Mesendoderm (in vitro differentiated cells): ENCODE measurements at regions not wholly inside any gene's neighbourhood (a gene's known extent, or its start where the extent isn't known, plus 50 kb on each side); places are given as distances from the start of the nearest gene placed in this dataset.

Experiments
- DNase-seq: peaks from one replicate; pipeline ENCODE4 v3.0.0; 2013
- H2AK5ac ChIP-seq: 2 replicates; pipeline ENCODE4 v1.6.1; 2013; ENCODE audit warnings: low read length, inconsistent platforms
- H2BK120ac ChIP-seq: 2 replicates; pipeline ENCODE4 v1.6.1; 2013; ENCODE audit warnings: low read depth, mild to moderate bottlenecking, low read length, moderate library complexity, mixed read lengths
- H2BK15ac ChIP-seq: replicated peaks from 2 replicates; pipeline ENCODE4 v1.6.1; 2013; ENCODE audit warnings: low read depth, mild to moderate bottlenecking, moderate library complexity
- H2BK5ac ChIP-seq: 2 replicates; pipeline ENCODE4 v1.6.1; 2013; ENCODE audit warnings: low read length, inconsistent platforms
- H3K18ac ChIP-seq: 2 replicates; pipeline ENCODE4 v1.6.1; 2013; ENCODE audit warnings: mild to moderate bottlenecking, low read length, mixed read lengths
- H3K23ac ChIP-seq: one replicate; pipeline ENCODE4 v1.6.1; 2013; ENCODE audit warnings: low read length
- H3K27ac ChIP-seq: 2 replicates; pipeline ENCODE4 v1.5.1; 2013; ENCODE audit warnings: low read depth, mild to moderate bottlenecking, inconsistent platforms, low read length, moderate library complexity
- H3K27me3 ChIP-seq: 2 replicates; pipeline ENCODE4 v1.6.1; 2013; ENCODE audit warnings: low read length, control low read depth, mild to moderate bottlenecking, inconsistent platforms; ENCODE audit not compliant: insufficient read depth, poor library complexity
- H3K36me3 ChIP-seq: 2 replicates; pipeline ENCODE4 v1.6.1; 2013; ENCODE audit warnings: low read length, inconsistent platforms; ENCODE audit not compliant: control insufficient read depth, insufficient read depth
- H3K4ac ChIP-seq: one replicate; pipeline ENCODE4 v1.6.1; 2013; ENCODE audit warnings: low read depth, mild to moderate bottlenecking, low read length, moderate library complexity
- H3K4me1 ChIP-seq: 2 replicates; pipeline ENCODE4 v1.6.1; 2013; ENCODE audit warnings: low read depth, low read length, inconsistent platforms; ENCODE audit not compliant: control insufficient read depth
- H3K4me2 ChIP-seq: 2 replicates; pipeline ENCODE4 v1.6.1; 2013; ENCODE audit warnings: low read length
- H3K4me3 ChIP-seq: 2 replicates; pipeline ENCODE4 v1.5.1; 2013; ENCODE audit warnings: mild to moderate bottlenecking, low read length
- H3K56ac ChIP-seq: one replicate; pipeline ENCODE4 v1.6.1; 2013; ENCODE audit warnings: low read length
- H3K79me1 ChIP-seq: 2 replicates; pipeline ENCODE4 v1.6.1; 2013; ENCODE audit warnings: low read length, inconsistent platforms
- H3K79me2 ChIP-seq: 2 replicates; pipeline ENCODE4 v1.6.1; 2013; ENCODE audit warnings: mild to moderate bottlenecking, low read length; ENCODE audit not compliant: control insufficient read depth, insufficient read depth
- H3K9ac ChIP-seq: 2 replicates; pipeline ENCODE4 v1.6.1; 2013; ENCODE audit warnings: low read length, inconsistent platforms
- H4K5ac ChIP-seq: one replicate; pipeline ENCODE4 v1.6.1; 2013; ENCODE audit warnings: low read length
- H4K8ac ChIP-seq: one replicate; pipeline ENCODE4 v1.6.1; 2013; ENCODE audit warnings: low read depth, mild to moderate bottlenecking, control low read depth, low read length, moderate library complexity
- WGBS: extraction: QIAGEN DNeasy Blood & Tissue Kit; methylation state at CpG from one replicate; pipeline ENCODE4 v1.1.7; 2013; ENCODE audit warnings: low lambda C conversion rate, missing lambda C conversion rate; ENCODE audit not compliant: insufficient coverage; ENCODE audit errors: extremely low coverage; 5-methylcytosine and 5-hydroxymethylcytosine counted together

GRCh38 chr5:56310711-56311204, 77.6 kb upstream of the ANKRD55 start:
- no peak overlapping the region for H4K8ac ChIP-seq
- no peak overlapping the region for H2BK5ac ChIP-seq
- H3K56ac ChIP-seq, result no peak overlapping the region
- H3K4me2 ChIP-seq, result no peak overlapping the region
- H3K4ac ChIP-seq, result no peak overlapping the region
- DNase-seq, result no peak
- no peaks in the 10 kb centered on the region for H3K36me3 ChIP-seq
- H3K27ac ChIP-seq, result no peak overlapping the region
- no peak overlapping the region for H2BK15ac ChIP-seq
- H3K18ac ChIP-seq, result no peak overlapping the region
- no peaks in the 10 kb centered on the region for H3K79me2 ChIP-seq
- H3K4me1 ChIP-seq, result no peaks in the 10 kb centered on the region
- no CpG with 5 or more reads among the region's 7 CpGs for WGBS
- H3K4me3 ChIP-seq, result no peak overlapping the region
- H3K27me3 ChIP-seq, result no peaks in the 10 kb centered on the region
- H4K5ac ChIP-seq, result no peak overlapping the region
- no peaks in the 10 kb centered on the region for H3K79me1 ChIP-seq
- H3K9ac ChIP-seq, result no peak overlapping the region
- H2BK120ac ChIP-seq, result no peak overlapping the region
- no peak overlapping the region for H2AK5ac ChIP-seq
- H3K23ac ChIP-seq, result no peak overlapping the region

- H3K4ac ChIP-seq, result no peak overlapping the region
- no peak overlapping the region for H4K5ac ChIP-seq
- H3K18ac ChIP-seq, result no peak overlapping the region
- no peak overlapping the region for H3K4me3 ChIP-seq
- no peak overlapping the region for H2BK120ac ChIP-seq
- no peaks in the 10 kb centered on the region for H3K4me1 ChIP-seq
- no peak overlapping the region for H3K9ac ChIP-seq
- no peak overlapping the region for H2AK5ac ChIP-seq
- H2BK5ac ChIP-seq, result no peak overlapping the region
- H3K79me1 ChIP-seq, result no peaks in the 10 kb centered on the region
- no peak overlapping the region for H3K27ac ChIP-seq
- WGBS, result no CpG with 5 or more reads among the region's 2 CpGs
- H3K4me2 ChIP-seq, result no peak overlapping the region
- H3K79me2 ChIP-seq, result no peaks in the 10 kb centered on the region
- H3K56ac ChIP-seq, result no peak overlapping the region
- H3K27me3 ChIP-seq, result no peaks in the 10 kb centered on the region
- H3K23ac ChIP-seq, result no peak overlapping the region
- no peak for DNase-seq
- H3K36me3 ChIP-seq, result no peaks in the 10 kb centered on the region
- H2BK15ac ChIP-seq, result no peak overlapping the region
- H4K8ac ChIP-seq, result no peak overlapping the region
Observed at GRCh38 chr5:56309262-56309826, 76.2 kb upstream of the ANKRD55 start.

- Histone ChIP-seq H3K79me1 (no peaks in the 10 kb centered on the region), H3K4me1 (no peaks in the 10 kb centered on the region), H2AK5ac (no peak overlapping the region), H3K56ac (no peak overlapping the region), H3K4me3 (no peak overlapping the region), H3K9ac (no peak overlapping the region), H4K5ac (no peak overlapping the region), H3K79me2 (no peaks in the 10 kb centered on the region), H2BK15ac (no peak overlapping the region), H3K4me2 (no peak overlapping the region), H2BK120ac (no peak overlapping the region), H3K27me3 (no peaks in the 10 kb centered on the region), H3K4ac (no peak overlapping the region), H3K36me3 (no peaks in the 10 kb centered on the region), H4K8ac (no peak overlapping the region), H3K23ac (no peak overlapping the region), H3K27ac (no peak overlapping the region), H3K18ac (no peak overlapping the region), H2BK5ac (no peak overlapping the region)
- no peak for DNase-seq
- WGBS, result no CpG with 5 or more reads among the region's 1 CpG
Observed at GRCh38 chr5:56307714-56308333, 74.7 kb upstream of the ANKRD55 start.

- Histone ChIP-seq H3K4me2 (no peak overlapping the region), H3K56ac (no peak overlapping the region), H3K27me3 (no peaks in the 10 kb centered on the region), H4K8ac (no peak overlapping the region), H3K23ac (no peak overlapping the region), H2BK15ac (no peak overlapping the region), H3K79me2 (no peaks in the 10 kb centered on the region), H3K9ac (no peak overlapping the region), H3K4me1 (no peaks in the 10 kb centered on the region), H3K79me1 (no peaks in the 10 kb centered on the region), H4K5ac (no peak overlapping the region), H3K27ac (no peak overlapping the region), H3K36me3 (no peaks in the 10 kb centered on the region), H3K4ac (no peak overlapping the region), H3K4me3 (no peak overlapping the region), H2BK5ac (no peak overlapping the region), H3K18ac (no peak overlapping the region), H2AK5ac (no peak overlapping the region), H2BK120ac (no peak overlapping the region)
- WGBS, result no CpG with 5 or more reads among the region's 4 CpGs
- no peak for DNase-seq
Observed at GRCh38 chr5:56306433-56307150, 73.5 kb upstream of the ANKRD55 start.

- no CpG with 5 or more reads among the region's 4 CpGs for WGBS
Observed at GRCh38 chr5:56305001-56305950, 72.1 kb upstream of the ANKRD55 start.

More at GRCh38 chr5:56305001-56305950, 72.1 kb upstream of the ANKRD55 start:
- no peak overlapping the region for H3K4ac ChIP-seq
- no peak overlapping the region for H2BK5ac ChIP-seq
- H3K4me1 ChIP-seq, result no peaks in the 10 kb centered on the region
- no peak overlapping the region for H2BK120ac ChIP-seq
- no peaks in the 10 kb centered on the region for H3K79me1 ChIP-seq
- no peak overlapping the region for H3K23ac ChIP-seq
- no peak overlapping the region for H3K18ac ChIP-seq
- no peak overlapping the region for H4K8ac ChIP-seq
- no peak overlapping the region for H3K56ac ChIP-seq
- H2AK5ac ChIP-seq, result no peak overlapping the region
- H3K4me3 ChIP-seq, result no peak overlapping the region
- no peak overlapping the region for H4K5ac ChIP-seq
- H3K27ac ChIP-seq, result no peak overlapping the region
- DNase-seq, result no peak
- H2BK15ac ChIP-seq, result no peak overlapping the region
- H3K9ac ChIP-seq, result no peak overlapping the region
- H3K36me3 ChIP-seq, result no peaks in the 10 kb centered on the region
- no peaks in the 10 kb centered on the region for H3K27me3 ChIP-seq
- H3K79me2 ChIP-seq, result no peaks in the 10 kb centered on the region
- no peak overlapping the region for H3K4me2 ChIP-seq
